Pulmonary artery endothelial cell (primary cell): ENCODE measurements at regions not wholly inside any gene's neighbourhood (a gene's known extent, or its start where the extent isn't known, plus 50 kb on each side); places are given as distances from the start of the nearest gene placed in this dataset.
"Not testable (repeated sequence)": the region's sequence is repeated elsewhere in the genome, so short reads cannot be mapped to it uniquely, and the experiment has no call there.

ENCODE experiments used
- DNase-seq: peaks from one replicate; pipeline ENCODE4 v3.0.0-alpha.2; 2011; ENCODE audit warnings: low read depth, low spot score

- DNase-seq: no peak
Measured at GRCh38 chr7:67301667-67302066, 305.0 kb downstream of the TYW1 start.

DNA sequence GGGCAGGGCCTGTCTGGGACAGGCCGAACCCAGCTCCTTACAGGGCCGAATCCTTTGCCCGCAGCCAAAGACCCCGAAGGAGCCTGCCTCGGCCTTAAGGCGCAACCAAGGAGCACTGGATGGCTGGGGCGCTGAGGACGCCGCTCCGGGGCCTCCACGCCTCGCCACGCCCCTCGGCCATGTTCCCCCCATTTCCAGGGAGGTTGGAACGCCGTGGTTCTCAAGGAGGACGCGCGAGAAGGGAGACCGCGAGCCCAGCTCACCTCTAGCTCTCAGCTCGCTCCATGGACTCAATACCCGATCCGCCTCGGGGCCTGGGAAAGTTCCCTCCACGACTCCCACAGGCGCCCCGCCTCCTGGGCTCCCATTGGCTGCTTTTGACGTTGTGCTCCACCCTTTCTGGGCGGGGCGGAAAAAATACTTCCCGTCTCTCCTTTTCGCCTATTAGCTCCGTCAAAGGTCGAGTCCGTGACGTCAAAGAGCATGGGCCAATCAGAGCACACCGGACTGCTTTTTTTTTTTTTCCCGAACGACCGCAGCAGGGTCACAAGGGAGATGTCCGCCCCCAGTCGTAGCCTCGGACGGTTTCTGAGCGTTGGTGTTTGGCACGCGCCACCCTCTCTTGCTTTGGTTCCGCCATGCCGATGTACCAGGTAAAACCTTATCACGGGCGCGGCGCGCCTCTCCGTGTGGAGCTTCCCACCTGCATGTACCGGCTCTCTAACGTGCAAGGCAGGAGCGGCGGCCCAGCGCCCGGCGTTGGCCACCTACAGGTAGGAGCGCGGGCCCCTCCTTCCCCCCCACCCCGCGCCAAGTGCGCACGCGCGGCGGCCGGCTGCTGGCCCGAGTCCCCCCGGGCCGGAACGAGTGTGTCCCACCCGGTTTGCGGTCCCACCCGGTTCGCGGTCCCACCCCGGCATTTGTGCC is 305.7 kb downstream of the TYW1 start:
- peak; percentile 98 for DNase-seq

DNA sequence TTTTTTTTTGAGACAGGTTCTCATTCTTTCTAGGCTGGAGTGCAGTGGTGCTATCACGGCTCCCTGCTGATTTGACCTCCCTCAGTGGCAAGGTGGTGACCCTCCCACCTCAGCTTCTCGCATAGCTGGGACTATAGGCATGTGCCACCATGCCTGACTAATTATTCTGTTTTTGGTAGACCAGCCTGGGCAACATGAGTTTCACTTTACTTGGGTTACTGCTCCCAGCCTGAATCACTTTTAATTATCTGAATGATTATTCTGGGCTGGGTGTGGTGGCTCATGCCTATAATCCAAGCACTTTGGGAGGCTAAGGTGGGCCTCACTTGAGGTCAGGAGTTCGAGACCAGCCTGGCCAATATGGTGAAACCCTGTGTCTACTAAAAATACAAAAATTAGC is 308.2 kb downstream of the TYW1 start:
- not testable (repeated sequence) for DNase-seq

GRCh38 chr7:67306331-67306730 is 309.7 kb downstream of the TYW1 start:
- no peak for DNase-seq

DNA sequence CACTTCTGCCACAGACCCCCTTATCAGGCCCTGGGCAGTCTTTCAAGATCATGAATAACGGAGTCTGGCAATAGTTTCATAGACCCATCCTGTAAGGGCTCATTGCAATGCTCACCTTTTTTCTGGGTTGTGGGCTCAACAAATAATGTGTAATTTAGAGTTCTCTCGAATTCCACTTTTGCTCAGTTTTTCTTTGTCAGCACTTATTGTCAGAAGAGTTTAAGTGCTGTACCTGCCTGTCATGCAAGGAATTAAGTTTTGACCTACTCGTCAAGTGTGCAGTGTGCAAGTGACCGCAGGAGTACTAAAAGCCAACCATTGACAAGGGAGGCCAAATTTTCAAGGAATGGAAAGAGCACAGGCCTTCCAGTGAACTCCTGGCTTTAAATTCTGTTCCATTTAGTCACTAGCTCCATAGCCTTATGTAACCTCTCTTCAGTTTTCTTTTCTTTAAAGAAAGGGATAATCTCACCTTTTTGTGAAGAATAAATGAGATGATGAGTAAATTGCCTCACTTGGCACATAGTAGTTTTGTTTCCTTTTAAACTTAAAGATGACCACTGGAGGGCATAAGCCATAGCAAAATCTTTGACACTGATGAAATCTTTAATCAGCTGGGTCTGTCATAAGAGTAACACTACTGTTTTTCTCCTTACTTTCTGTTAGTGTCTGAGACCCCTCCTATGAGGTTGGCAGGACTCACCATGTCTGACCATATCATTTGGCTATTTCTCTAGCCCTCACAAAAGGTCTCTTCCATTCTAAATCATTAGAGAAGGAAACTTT is 313.3 kb downstream of the TYW1 start:
- DNase-seq: no peak

DNA sequence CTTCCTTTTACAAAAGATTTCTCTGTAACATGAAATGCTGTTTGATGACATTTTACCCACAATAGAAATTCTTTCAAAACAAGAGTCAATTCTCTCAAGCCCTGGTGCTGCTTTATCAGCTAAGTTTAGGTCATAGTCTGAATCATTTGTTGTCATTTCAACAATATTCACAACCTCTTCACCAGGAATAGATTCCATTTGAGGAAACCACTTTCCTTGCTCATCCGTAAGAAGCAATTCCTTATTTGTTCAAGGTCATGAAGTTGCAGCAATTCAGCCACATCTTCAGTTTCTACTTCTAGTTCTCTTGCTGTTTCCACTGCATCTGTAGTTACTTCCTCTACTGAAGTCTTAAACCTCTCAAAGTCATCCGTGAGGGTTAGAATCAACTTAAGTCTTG is 315.3 kb downstream of the TYW1 start:
- no peak for DNase-seq

- no peak for DNase-seq
Measured at GRCh38 chr7:67313213-67313612, 316.6 kb downstream of the TYW1 start.

GRCh38 chr7:67316902-67317301 is 320.3 kb downstream of the TYW1 start:
- DNase-seq: not testable (repeated sequence)

- not testable (repeated sequence) for DNase-seq
Measured at GRCh38 chr7:67328257-67328656, 331.6 kb downstream of the TYW1 start.

DNA sequence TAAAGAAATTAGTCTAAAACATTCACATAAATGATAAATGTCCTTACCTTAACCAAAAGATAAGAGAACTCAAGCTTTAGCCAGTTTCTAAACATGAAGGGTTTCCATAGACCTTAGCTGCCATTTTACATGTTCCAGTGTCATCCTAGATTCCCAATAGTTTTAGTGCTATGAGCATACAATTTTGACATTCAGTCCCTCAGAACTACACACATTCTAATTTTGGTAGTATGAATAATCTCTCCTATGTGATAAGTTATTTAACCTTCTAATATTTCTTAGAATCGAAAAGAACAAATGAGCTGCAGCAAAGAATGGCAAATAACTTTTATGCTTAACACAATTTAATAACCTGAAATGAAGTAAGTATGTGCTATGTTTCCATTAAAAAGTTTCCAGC is 338.5 kb downstream of the TYW1 start:
- DNase-seq: not testable (repeated sequence)

- DNase-seq: not testable (repeated sequence)
Measured at GRCh38 chr7:67335663-67336062, 339.0 kb downstream of the TYW1 start.

DNA sequence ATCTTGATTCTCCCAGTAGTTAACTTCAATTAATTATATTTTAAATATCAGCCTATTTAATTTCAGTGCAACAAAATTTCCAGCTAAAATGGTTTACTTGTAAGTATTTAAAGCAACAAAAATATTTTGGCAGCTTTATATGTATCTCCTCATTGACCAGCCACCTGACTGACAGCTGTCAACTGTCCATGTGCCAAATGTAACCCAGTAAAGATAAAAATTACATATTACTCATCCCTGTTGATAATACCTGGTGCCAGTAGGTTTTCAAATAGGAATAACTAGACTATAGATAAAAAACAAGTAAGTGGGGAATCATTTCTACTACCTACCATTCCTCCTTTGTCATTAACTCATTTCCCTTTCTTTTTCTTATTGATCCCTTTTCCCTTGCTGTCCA is 341.9 kb downstream of the TYW1 start:
- not testable (repeated sequence) for DNase-seq

DNA sequence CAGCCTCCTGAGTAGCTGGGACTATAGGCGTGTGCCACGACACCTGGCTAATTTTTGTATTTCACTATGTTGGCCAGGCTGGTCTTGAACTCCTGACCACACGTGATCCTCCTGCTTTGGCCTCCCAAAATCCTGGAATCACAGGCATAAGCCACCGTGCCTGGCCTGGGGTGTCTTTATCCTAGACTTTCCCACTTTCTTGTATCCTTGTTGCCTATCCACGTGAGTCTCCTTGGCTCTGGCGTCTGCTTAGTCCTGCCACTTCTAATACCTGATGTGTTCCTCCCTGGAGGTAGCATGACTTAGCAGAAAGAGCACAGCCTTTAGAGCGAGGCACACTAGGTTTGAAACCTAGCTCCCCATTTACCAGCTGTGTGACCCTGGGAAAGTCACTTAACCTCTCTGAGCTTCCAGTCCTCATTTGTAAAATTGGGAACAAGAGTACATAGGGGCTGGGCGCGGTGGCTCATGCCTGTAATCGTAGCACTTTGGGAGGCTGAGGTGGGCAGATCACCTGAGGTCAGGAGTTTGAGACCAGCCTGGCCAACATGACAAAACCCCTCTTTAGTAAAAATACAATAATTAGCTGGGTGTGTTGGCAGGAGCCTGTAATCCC is 344.6 kb downstream of the TYW1 start:
- DNase-seq: no peak

GRCh38 chr7:67343114-67343513 is 346.5 kb downstream of the TYW1 start:
- DNase-seq: no peak

- no peak for DNase-seq
Measured at GRCh38 chr7:67343572-67343971, 346.9 kb downstream of the TYW1 start.

DNA sequence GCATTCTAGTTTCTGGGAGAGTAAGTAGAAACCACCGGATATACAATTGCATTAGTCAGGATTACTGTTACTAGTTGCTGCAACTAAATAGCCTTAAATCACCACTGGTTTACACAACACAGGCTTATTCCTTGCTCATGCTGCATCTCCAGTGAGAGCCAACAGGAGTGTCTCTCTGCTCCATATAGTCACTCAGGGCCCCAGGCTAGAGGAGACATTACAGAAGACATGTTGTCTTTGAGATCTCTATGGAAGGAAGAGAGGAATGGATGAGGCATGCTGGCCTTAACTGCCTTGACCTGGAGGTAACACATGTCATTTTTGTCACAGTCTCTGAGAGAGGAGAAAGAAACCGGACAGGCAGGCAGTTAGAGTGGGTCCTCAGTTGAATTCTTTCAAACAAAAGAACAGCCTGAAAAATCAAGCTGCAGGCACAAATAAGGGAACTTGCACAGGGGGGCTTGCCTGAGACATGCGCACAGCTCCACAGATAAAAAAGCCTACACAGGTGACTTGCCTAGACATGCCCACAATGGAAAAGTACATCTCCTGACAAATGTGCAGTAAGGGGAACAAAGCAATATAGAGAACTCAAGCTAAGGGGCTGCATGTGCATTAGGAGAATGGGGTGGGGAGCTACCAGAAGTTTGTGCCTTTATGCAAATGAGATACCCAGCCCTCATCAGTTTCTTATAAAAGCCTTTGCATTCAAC is 348.0 kb downstream of the TYW1 start:
- no peak for DNase-seq

GRCh38 chr7:67346126-67346525 is 349.5 kb downstream of the TYW1 start:
- DNase-seq: no peak

- DNase-seq: no peak
Measured at GRCh38 chr7:67346876-67347275, 350.2 kb downstream of the TYW1 start.

- no peak for DNase-seq
Measured at GRCh38 chr7:67348171-67348570, 351.5 kb downstream of the TYW1 start.

GRCh38 chr7:67357653-67358052 is 361.0 kb downstream of the TYW1 start:
- not testable (repeated sequence) for DNase-seq

DNA sequence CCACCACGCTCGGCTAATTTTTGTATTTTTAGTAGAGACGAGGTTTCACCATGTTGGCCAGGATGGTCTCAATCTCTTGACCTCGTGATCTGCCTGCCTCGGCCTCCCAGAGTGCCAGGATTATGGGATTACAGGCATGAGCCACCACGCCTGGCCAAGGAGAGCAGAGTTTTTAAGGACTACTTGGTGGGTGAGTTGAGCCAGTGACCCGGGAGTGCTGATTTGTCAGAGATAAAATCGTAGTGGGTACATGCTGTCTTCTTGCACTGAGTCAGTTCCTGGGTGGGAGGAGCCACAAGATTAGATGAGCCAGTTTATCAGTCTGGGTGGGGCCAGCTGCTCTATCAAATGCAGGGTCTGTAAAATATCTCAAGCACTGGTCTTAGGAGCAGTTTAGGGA is 361.7 kb downstream of the TYW1 start:
- not testable (repeated sequence) for DNase-seq
